Activated CD4-positive, alpha-beta T cell treated with anti-CD3 and anti-CD28 coated beads, Interleukin-2, amount 50 U/mL, for 16 hours (primary cell): ENCODE measurements at regions not wholly inside any gene's neighbourhood (a gene's known extent, or its start where the extent isn't known, plus 50 kb on each side); places are given as distances from the start of the nearest gene placed in this dataset.
"Not testable (repeated sequence)": the region's sequence is repeated elsewhere in the genome, so short reads cannot be mapped to it uniquely, and the experiment has no call there.

Source experiments
- DNase-seq: peaks from one replicate; pipeline ENCODE4 v3.0.0-alpha.2; 2020

DNA sequence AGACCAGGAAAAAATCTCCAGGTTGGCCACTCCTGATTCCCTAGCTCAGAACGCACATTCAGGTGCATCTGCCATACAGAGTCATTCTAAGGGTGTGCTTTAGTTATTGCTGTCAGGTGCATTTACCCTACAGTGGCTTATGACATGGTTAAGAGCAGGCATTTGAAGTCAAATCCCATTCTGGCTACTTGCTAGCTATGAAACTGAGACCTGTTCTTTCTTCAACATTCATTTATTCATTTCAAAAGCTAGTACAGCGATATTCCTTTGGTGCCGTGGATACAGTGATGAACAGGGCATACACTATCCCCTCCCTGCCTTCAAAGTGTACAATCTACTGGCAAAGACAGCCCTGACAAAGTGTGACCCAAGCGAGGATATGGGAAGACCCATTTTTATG is 508.3 kb downstream of the NPIPA7 start:
- no peak for DNase-seq

DNA sequence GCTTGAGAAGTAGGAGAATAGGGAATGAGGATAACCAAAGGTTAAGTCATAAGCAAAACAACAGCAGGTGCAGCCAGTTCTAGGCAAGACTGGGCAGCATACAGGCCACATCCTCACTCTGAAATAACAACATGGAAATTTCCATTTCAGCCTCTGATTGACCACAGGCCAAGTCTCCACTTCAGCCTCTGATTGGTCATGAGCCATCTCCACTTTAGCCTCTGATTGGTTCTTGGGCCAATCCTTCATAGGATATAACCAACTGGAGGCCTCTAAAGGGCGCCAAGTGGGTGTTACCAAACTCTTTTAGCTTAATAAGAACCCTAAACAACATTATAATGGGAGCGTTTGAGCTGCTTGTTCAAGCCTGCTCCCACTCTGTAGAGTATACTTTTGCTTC is 512.0 kb downstream of the NPIPA7 start:
- no peak for DNase-seq

DNA sequence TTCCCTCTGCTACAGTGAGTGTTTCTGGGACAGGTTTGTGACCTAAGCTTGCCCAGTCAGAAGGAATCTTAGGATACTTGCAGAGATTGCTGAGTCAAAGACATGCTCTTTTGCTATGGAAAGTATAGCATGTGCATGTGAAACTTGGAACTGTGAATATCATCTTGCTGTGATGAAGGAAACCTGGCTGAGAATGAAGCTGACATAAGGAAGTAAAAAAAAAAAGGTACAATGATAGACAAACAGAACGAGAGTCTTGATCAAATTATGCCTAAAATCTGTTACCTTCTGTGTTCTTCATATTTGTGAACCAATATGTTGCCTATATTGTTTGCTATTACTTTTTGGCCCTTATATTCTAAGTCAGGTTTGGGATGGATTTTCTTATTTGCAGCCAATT is 525.7 kb downstream of the NPIPA7 start:
- no peak for DNase-seq

DNA sequence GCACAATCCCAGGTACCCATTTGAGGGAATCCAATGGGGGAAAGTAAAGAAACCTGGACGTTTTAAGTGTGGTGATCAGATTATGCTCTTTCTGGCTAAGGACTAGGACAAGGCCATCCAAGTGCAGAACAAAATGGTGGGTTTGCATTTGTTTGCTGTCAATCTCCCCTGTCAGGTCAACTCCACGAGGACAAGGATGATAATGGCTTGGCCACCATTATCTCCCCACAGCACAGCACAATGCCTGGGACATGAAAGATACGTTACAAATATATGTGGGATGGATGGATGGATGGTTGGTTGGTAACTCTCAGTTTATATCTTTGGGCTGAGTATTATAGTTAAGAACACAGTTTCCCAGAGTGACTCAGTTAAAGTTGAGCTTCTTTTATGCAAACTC is 526.9 kb downstream of the NPIPA7 start:
- no peak for DNase-seq

DNA sequence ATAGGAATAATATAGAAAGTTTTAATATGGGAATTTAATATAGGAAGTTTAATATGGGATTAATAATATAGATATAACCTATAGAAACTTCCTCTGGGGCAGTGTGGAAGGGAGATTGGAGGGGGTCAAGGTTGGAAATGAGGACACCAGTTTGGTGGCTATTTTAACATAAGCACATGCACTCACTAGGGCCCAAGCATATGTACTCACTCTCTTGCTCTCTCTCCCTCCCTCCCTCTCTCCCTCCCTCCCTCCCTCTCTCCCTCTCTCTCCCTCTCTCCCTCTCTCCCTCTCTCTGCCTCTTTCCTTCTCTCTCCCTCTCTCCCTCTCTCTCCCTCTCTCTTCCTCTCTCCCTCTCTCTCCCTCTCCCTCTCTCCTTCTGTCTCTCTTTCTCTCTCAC is 528.1 kb downstream of the NPIPA7 start:
- no peak for DNase-seq

DNA sequence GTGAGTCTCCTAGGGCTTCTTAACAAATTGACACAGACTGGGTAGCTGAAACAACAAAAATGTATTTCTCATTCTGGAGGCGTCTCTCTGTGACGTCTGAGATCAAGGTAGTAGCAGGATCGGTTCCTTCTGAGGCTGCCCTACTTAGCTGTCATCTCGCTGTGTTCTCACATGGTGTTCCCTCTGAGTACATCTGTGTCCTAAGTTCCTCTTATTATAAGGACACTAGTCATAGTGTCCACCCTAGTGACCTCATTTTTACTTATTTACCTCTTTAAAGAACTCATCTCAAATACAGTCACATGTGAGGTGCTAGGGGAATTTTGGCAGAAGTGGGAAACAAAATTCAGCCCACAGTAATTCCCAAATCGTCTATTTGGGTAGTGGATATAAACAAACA is 529.1 kb downstream of the NPIPA7 start:
- no peak for DNase-seq

DNA sequence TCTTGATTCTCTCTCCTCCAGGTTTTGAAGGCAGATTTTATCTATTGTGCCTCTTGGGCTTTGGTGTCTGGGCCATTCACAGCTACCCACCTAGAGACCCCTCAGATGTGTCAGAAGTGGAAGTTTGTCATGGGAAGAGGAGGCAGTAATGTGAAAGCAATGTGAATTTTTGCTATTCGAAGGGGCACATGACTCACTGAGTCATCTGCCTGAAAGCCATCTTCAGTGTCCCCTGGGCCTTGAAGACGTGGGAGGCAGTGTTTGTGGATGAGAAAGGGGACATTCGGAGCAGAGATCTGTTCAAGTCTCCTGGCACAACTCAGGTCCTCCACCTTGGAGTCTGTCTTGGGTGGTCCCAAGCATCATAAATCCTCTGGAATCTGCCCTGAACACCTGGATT is 530.2 kb downstream of the NPIPA7 start:
- DNase-seq: no peak

DNA sequence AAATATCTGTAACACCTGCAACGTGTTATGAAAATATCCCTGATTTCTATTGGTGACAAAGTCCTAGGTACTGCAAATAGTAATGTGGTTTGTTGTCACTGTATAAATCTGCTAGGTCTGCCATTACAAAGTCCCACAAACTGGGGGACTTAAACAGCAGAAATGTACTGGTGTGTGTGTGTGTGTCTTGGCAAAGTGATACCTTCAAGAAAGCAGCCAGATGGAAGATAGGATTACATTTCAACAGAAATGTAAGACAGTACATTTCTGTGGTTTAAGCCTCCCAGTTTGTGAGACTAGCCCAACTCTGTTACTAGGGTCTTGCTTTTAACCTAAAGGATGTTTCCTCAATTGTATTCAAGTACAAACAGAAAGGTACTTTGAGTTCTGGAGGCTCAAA is 531.7 kb downstream of the NPIPA7 start:
- no peak for DNase-seq

DNA sequence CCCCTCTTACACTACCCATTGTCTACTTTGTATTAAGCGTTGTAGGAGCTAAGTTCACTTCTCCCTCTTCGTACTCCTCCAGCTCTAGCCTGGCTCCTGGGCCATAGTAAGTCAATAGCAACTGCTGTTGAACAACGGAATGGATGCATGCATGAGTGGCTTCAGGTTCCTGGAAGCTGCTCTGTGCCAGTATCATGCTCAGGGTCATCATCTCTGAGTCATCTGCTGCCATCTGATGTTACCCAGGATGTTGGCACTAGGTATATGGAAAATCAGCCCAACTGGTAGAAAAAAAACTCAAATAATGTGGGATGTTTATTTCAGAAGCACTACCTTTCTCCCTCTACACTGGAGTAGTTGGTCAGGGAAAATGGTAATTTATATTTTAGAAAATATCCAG is 536.8 kb downstream of the NPIPA7 start:
- no peak for DNase-seq

DNA sequence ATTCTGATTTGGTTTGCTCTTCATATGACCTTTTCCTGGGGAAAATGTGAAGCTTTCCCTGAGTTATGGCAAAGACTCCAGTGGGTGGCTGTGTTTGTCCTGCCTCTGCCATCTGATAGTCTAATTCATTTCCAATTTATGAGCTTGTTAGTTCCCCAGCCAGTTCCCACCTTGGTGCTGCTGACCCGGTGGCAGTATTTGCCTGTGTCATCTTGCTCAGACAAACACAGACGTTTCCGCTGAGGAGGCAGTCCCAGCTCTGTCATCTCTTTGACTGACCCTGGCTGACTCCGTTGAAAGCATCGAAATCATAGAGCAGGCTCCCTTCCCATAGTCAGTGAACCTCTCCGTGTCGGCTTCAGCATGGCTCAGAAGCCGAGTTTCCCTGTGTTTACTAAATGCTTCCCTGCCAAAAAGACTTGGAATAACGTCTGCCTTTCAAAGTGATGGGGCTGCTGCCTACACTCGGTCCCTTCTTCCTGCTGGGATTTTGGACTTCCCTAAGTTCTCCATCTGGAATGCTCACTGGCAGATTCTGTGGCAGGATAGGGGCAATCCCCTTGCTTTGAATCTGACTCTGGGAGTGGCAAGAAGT is 538.3 kb downstream of the NPIPA7 start:
- no peak for DNase-seq

DNA sequence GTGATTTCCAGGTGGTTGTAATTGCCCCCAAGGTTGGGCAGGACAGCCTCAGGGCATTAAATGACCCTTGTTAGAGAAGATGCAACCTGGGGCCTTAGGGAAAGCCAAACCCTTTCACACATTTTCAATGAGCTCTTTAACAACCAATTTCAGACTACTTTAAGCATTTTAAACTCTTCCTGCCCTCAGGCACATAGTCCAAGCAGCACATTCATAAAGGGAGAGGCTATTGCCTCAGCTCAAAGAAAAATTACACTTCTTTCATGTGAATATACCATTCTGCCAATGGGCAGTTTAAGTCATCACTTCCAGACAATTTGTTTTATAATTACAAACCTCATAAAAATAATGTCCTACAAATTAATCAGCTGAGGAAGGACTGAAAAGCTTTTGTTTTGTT is 544.5 kb downstream of the NPIPA7 start:
- no peak for DNase-seq

DNA sequence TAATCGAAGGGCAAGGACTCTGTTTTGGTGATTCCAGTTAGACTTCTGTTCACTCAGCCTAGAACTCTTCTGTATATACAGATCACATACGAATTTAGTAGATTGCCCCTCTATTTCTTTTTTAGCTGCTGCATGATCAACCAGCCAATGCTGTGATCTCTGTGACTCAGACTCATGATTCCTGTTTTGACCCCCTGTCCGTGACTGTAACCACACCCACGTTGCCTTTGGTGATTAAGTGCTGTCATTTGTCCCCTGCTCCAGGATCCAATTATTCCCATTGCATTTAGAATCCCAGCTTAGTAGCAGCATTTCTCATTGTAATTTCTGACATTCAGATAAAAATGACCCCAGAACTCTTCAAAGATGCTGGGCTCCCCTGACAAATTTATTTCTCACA is 545.7 kb downstream of the NPIPA7 start:
- DNase-seq: no peak

DNA sequence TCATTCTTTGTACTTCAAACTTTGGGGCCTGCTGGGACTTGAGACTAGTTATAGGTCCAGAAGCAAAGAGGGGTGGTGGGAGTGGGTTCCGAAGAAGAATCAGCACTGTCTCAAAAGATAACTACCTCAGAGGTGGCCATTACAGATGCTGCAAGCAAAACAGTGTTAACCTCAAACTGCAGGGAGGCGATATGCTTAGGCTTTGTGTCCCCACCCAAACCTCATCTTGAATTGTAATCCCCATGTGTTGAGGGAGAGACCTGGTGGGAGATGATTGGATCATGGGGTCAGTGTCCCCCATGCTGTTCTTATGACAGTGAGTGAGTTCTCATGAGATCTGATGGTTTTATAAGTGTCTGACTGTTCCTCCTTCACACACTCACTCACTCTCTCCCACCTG is 545.3 kb downstream of the XYLT1 start:
- no peak for DNase-seq

DNA sequence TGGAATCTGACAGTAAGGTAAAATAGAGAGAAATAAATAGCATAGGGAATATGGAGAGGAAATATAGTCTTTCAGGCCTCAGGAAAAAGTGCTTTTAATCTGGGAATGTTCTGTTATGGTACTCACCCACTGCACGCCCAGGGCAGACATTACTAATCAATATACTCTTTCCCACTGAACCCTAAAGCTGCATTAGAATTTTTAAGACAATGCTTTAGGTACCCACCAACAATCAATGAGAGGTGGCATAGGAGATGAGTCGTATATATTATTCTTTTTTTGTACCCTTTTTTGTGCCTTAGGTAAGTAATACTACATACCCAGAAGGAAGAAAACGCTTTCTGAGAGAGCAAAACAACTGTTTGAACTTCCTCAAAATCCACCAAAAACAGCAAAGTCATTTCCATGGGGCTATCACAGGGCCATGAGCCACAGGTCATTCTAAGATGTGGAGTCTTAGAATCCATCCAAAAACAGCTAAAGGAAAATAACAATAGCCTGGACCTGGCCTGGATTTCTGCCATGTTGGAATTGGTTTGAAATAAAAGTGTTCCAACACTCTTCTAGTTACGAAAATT is 542.1 kb downstream of the XYLT1 start:
- DNase-seq: no peak

DNA sequence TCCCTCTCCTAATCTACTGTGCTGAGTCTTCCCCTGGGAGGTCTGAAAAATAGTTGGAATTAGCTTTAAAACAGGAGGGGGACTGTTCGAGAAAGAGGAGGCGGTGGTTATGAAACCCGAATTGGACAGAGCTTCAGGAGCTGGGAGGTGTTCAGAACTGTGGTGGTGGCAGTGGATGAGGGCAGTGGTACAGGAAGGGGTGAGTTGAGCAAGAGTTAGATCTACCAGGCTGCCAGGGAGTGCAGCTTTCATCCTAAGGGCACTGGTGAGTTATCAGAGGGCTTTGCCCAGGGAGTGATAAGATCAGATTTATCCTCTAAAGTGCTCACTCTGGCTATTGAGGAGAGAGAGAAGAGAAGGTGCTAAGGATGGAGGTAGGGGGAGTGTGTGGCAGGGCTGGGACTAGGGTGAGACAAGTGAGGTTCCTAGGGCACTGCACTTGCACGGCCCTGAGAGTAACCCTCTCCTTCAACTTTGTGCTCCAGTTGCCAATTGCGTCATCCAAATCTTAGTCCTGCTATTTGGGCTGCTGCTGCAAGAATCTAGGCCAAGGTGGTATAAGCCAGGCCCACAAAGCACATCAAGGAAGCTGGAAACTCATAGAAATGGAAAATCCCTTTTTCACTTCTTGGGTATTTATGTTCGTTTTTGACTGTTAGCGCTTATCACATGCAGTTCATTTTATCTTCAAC is 540.3 kb downstream of the XYLT1 start:
- no peak for DNase-seq

DNA sequence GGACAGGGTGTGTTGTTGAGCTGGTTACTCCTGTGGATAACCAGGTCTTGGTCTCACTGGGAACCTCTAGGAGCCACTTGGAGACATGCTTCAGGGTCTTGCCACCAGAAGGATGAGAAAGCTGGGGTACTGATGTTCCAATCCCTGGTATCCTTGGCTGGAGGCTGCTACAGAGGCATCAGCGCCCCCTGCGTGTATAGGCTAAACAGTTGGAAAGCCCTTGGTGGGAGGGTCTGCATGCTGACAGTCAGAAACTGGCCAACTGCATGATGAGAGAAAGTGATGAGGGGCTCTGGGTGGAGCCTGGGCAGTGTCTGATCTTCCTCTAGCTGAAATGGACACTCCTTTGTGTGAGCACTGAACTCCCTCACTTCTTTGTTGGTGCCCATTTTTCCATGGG is 536.9 kb downstream of the XYLT1 start:
- no peak for DNase-seq

DNA sequence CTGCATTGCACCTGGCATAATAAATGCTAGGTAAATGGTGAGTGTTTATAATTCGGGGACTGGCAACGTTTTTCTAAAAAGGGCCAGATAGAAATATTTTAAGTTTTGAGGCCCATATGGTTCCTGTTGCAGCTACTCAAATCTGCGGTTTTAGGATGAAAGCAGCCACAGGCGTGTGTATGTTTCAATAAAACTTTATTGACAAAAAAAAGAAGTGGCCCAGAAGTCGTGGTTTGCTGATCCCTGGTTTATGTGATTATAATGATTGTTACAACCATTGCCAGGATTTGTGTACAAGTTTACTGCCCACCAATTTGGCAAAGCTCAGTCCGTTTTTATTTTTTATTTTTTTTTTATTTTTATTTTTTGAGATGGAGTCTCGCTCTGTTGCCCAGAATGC is 536.1 kb downstream of the XYLT1 start:
- DNase-seq: no peak

DNA sequence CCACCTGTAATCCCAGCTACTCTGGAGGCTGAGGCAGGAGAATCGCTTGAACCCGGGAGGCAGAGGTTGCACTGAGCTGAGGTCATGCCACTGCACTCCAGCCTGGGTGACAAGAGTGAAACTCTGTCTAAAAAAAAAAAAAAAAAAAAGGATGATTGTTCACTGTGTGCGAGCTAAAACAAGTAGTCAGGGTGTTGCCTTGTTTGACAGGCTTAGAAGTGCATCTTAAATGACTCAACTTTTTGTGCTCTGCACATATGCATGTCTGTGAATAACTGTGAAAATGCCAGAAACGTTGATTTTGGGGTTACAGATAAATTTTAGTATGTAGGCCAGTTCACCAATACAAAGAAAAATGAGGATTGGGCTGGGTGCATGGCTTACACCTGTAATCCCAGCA is 534.9 kb downstream of the XYLT1 start:
- not testable (repeated sequence) for DNase-seq

DNA sequence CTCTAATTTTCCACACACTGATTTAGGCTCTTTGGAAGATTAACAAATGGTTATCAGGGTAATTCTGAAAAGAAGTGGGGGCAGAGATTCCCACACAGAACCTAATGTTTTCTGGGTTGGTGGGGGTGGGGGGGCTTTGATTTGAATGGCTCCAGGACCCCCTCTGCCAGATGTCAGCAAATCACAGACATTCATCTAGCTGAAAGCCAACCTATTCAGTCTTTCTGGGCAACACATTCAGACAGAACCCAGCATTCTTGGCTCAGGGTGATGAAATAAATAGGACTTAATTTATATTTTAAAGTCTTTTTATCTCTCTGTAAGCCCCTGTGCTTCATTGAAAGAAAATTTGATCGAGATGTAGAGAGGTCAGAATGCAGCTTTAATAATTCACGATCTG is 533.2 kb downstream of the XYLT1 start:
- no peak for DNase-seq

DNA sequence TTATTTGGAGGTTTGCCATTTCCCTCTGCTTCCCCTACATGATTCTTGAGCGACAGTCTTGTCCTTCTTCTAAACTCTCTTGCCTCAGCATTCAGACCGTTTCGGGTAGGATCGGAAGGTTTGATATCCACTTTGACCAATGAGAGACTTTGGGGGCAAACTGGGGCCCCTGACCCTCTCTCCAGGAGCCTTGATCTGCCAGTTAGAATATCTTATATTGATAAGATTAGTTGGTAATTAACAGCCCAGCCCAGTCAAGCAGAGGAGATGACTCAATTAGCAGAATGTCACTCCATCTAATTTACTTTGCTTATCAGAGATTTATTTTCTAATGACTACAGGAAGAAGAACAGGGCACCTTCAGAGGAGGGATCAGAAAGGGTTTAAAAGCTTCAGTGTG is 532.8 kb downstream of the XYLT1 start:
- no peak for DNase-seq

DNA sequence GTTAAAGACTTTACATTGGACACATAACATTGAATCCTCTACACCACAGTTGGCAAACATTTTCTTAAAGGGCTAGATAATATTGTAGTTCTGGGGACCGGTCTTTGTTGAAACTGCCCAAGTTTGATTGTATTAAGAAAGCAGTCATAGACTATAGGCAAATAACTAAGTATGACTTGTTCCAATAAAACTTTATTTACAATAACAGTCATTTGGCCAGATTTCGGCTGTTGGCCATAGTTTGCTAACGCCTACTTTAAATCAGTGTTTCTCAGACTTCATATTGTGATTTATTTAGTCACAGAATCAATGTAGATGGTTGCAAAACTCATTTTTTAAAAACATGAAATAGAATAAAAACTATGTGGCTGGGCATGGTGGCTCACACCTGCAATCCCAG is 531.8 kb downstream of the XYLT1 start:
- DNase-seq: no peak

DNA sequence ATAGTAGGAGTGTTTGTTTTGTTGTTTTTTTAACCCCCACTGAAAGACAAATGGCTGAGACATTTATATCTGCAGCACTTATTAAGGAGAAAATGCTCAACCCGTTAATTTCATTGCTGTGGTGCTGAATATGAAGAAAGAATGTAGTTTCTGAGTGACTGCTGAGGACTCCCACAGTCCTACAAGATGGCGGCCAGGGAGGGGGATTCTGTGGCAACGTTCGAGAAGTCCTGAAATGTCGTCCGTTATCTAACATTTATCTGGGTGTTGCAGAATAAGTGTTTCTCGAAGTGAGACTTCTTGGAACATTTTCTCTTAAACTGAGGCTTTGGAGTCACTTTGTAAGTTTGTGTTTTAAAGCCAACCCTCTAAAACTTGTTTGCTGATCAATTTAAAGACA is 530.4 kb downstream of the XYLT1 start:
- no peak for DNase-seq

DNA sequence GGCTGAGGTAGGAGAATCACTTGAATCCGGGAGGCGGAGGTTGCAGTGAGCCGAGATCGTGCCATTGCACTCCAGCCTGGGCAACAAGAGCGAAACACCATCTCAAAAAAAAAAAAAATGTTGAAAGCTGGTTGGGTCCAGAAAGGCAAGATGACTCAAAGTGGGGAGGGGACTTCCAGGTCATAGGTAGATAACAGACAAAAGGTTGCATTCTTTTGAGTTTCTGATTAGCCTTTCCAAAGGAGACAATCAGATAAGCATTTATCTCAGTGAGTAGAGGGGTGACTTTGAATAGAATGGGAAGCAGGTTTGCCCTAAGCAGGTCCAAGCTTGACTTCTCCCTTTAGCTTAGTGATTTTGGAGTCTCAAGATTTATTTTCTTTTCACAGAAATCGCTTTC is 527.9 kb downstream of the XYLT1 start:
- not testable (repeated sequence) for DNase-seq

DNA sequence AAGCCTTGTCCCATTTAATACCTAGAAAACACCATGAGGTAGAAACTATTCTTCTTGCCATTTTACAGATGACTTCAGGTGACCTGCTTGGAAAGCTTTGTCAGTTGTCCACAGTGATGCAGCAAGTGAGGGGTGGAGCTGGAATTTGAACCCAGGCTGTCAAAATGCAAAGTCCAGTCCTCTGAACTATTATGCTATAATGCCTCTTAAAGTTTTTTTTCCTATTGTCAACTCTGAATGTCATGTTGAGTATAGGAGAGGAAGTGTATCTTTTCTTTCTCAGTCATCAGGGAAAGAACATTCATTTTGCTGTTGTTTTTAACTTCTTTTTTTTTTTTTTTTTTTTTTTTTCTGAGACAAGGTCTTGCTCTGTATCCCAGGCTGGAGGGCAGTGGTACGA is 525.6 kb downstream of the XYLT1 start:
- DNase-seq: no peak

DNA sequence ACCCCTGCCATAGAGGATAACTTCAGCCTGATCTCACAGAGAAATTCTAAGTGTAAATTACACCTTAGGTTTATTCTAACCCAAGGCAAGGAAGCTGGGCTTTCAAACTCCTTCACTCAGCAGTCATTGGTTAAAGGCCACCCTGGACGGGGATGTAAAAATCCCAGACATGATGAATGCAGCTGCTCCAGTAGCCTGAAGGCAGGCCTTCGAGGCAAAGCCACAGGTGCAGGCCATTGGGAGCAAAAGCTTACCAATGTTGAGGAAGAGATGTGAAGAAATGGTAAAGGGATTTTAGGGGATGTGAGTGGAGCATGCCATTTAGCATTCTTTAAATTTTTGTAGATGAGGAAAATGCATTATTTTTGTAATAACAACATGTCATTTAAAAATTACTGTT is 514.4 kb downstream of the XYLT1 start:
- no peak for DNase-seq
